GM23338 (cell line): ENCODE measurements at regions not wholly inside any gene's neighbourhood (a gene's known extent, or its start where the extent isn't known, plus 50 kb on each side); places are given as distances from the start of the nearest gene placed in this dataset.

Experiments used
- ATAC-seq: fragments of 200-7000 bp; cut with Tn5 transposase; 3 replicates; pipeline ENCODE4 v1.9.1; 2020
- DNase-seq: peaks from one replicate; pipeline ENCODE4 v3.0.0-alpha.2; 2015; ENCODE audit warnings: low spot score
- H2AFZ ChIP-seq: fragments of 200-600 bp; sonication (generic); 2 replicates; pipeline ENCODE4 v1.8.0; 2016; ENCODE audit warnings: antibody characterized with exemption, mild to moderate bottlenecking, moderate library complexity
- H3F3A ChIP-seq: fragments of 200-600 bp; sonication (generic); replicated peaks from 2 replicates; pipeline ENCODE4 v1.8.0; 2017; ENCODE audit warnings: antibody characterized with exemption, mixed run types, low read depth
- H3K27ac ChIP-seq: fragments of 200-600 bp; sonication (generic); 2 replicates; pipeline ENCODE4 v1.6.1; 2016; ENCODE audit warnings: low read depth
- H3K27me3 ChIP-seq: fragments of 200-600 bp; sonication (generic); 2 replicates; pipeline ENCODE4 v1.8.0; 2016; ENCODE audit warnings: mild to moderate bottlenecking, mixed run types, moderate library complexity; ENCODE audit not compliant: insufficient read depth
- H3K36me3 ChIP-seq: fragments of 200-600 bp; sonication (generic); 2 replicates; pipeline ENCODE4 v1.8.0; 2016; ENCODE audit warnings: mild to moderate bottlenecking; ENCODE audit not compliant: insufficient read depth
- H3K4me1 ChIP-seq: fragments of 200-600 bp; sonication (generic); 2 replicates; pipeline ENCODE4 v1.8.0; 2016; ENCODE audit warnings: mild to moderate bottlenecking, moderate library complexity; ENCODE audit not compliant: insufficient read depth
- H3K4me2 ChIP-seq: fragments of 200-600 bp; sonication (generic); 2 replicates; pipeline ENCODE4 v1.7.1; 2017; ENCODE audit warnings: mixed run types
- H3K4me3 ChIP-seq: fragments of 200-600 bp; sonication (generic); 2 replicates; pipeline ENCODE4 v1.6.1; 2016; ENCODE audit warnings: mixed run types
- H3K79me2 ChIP-seq: fragments of 200-600 bp; sonication (generic); replicated peaks from 2 replicates; pipeline ENCODE4 v1.8.0; 2017; ENCODE audit warnings: mild to moderate bottlenecking; ENCODE audit not compliant: insufficient read depth
- H3K9me2 ChIP-seq: fragments of 200-600 bp; sonication (generic); 2 replicates; pipeline ENCODE4 v1.8.0; 2017; ENCODE audit not compliant: insufficient read depth
- H4K20me1 ChIP-seq: fragments of 200-600 bp; sonication (generic); replicated peaks from 2 replicates; pipeline ENCODE4 v1.8.0; 2017; ENCODE audit warnings: mild to moderate bottlenecking; ENCODE audit not compliant: insufficient read depth
- H3K27ac Mint-ChIP-seq: 2 replicates; pipeline ENCODE4 v1.8.0; 2020; ENCODE audit warnings: inconsistent platforms, mild to moderate bottlenecking, moderate library complexity, mixed read lengths
- H3K27me3 Mint-ChIP-seq: 3 replicates; pipeline ENCODE4 v1.8.0; 2022; ENCODE audit warnings: low read depth, mild to moderate bottlenecking, moderate library complexity, mixed read lengths, inconsistent platforms; ENCODE audit not compliant: insufficient read depth, poor library complexity
- H3K36me3 Mint-ChIP-seq: 3 replicates; pipeline ENCODE4 v1.8.0; 2021; ENCODE audit warnings: low read depth, mild to moderate bottlenecking, inconsistent platforms, moderate library complexity, mixed read lengths
- H3K4me1 Mint-ChIP-seq: 3 replicates; pipeline ENCODE4 v1.8.0; 2020; ENCODE audit warnings: mild to moderate bottlenecking, inconsistent platforms, mixed read lengths
- H3K4me3 Mint-ChIP-seq: 3 replicates; pipeline ENCODE4 v1.8.0; 2021; ENCODE audit warnings: moderate library complexity, mild to moderate bottlenecking, inconsistent platforms, mixed read lengths
- H3K9me3 Mint-ChIP-seq: 3 replicates; pipeline ENCODE4 v1.8.0; 2020; ENCODE audit warnings: moderate library complexity, mild to moderate bottlenecking, inconsistent platforms, mixed read lengths
- CTCF ChIP-seq, 2 experiments: fragments of 200-600 bp in 1 of 2; sonication (generic) in 1 of 2; conservative IDR thresholded peaks; 2 replicates each; pipeline versions ENCODE4 v1.5.1 to v1.6.1; 2016 to 2017; ENCODE audit warnings: antibody characterized with exemption in 2 of 2, low read depth in 2 of 2, mild to moderate bottlenecking in 2 of 2, moderate library complexity in 1 of 2
- EZH2 ChIP-seq: fragments of 200-600 bp; sonication (generic); IDR thresholded peaks from one replicate; pipeline ENCODE4 v1.8.0; 2017; ENCODE audit warnings: antibody characterized with exemption, mild to moderate bottlenecking, low read depth; ENCODE audit not compliant: unreplicated experiment
- EZH2phosphoT487 ChIP-seq: fragments of 200-600 bp; sonication (generic); IDR thresholded peaks from one replicate; pipeline ENCODE4 v1.8.1; 2018; ENCODE audit warnings: antibody characterized with exemption; ENCODE audit not compliant: unreplicated experiment
- JUNB ChIP-seq: IDR thresholded peaks from one replicate; pipeline ENCODE4 v1.6.1; 2016; ENCODE audit warnings: antibody characterized with exemption; ENCODE audit not compliant: unreplicated experiment
- POLR2AphosphoS5 ChIP-seq: IDR thresholded peaks from 2 replicates; pipeline ENCODE4 v1.6.1; 2016; ENCODE audit warnings: antibody characterized with exemption, low read depth
- REST ChIP-seq: IDR thresholded peaks from one replicate; pipeline ENCODE4 v1.6.1; 2018; ENCODE audit warnings: antibody characterized with exemption; ENCODE audit not compliant: unreplicated experiment
- STAT1 ChIP-seq: IDR thresholded peaks from one replicate; pipeline ENCODE4 v1.6.1; 2016; ENCODE audit warnings: antibody characterized with exemption; ENCODE audit not compliant: unreplicated experiment
- ZNF114 ChIP-seq: fragments of 250-450 bp; sonication (Bioruptor Pico); IDR thresholded peaks from 2 replicates; pipeline ENCODE4 v1.5.0; 2020; ENCODE audit warnings: mild to moderate bottlenecking, moderate library complexity
- ZNF331 ChIP-seq: fragments of 250-450 bp; sonication (Bioruptor Pico); IDR thresholded peaks from 2 replicates; pipeline ENCODE4 v1.5.0; 2020; ENCODE audit warnings: low read depth, mild to moderate bottlenecking, moderate library complexity

- Histone ChIP-seq H3K36me3 (no peaks in the 10 kb centered on the region), H3K9me2 (0 out of 2 replicates have a peak, but pooled peaks cover 3% of the 10 kb centered on the region), H3F3A (no peaks in the 10 kb centered on the region), H3K79me2 (no peaks in the 10 kb centered on the region), H3K4me1 (no peaks in the 10 kb centered on the region), H3K27ac (no peak overlapping the region), H3K4me2 (no peak overlapping the region), H2AFZ (no peak overlapping the region), H3K4me3 (no peak overlapping the region), H4K20me1 (no peaks in the 10 kb centered on the region), H3K27me3 (no peaks in the 10 kb centered on the region)
- no peak overlapping the region for H3K4me3 Mint-ChIP-seq
- no peak for ATAC-seq
- peaks cover 16% of the 10 kb centered on the region for H3K9me3 Mint-ChIP-seq
- TF ChIP-seq ZNF114 (CRISPR knock-in tag) (no peak), STAT1 (no peak), JUNB (no peak), POLR2AphosphoS5 (no peak), ZNF331 (CRISPR knock-in tag) (no peak), EZH2 (no peak), EZH2phosphoT487 (no peak), CTCF (conservative IDR thresholded peaks at IDR 0.05; ENCODE audit: low read depth in 2 of 2) (no peak), REST (no peak)
- peaks cover 15% of the 10 kb centered on the region; the same call in 2 of the 3 replicates for H3K36me3 Mint-ChIP-seq
- DNase-seq: no peak
- no peaks in the 10 kb centered on the region; the same call in 1 of the 3 replicates for H3K4me1 Mint-ChIP-seq
- H3K27me3 Mint-ChIP-seq: no peaks in the 10 kb centered on the region
- H3K27ac Mint-ChIP-seq: no peak overlapping the region
These were observed 1420.1 kb upstream of the ACO1 start for GRCh38 chr9:30964332-30964731.

GRCh38 chr9:30967476-30967875, 1417.0 kb upstream of the ACO1 start:
- H2AFZ ChIP-seq: peak overlapping the region; percentile 94
- H3K9me2 ChIP-seq: 0 out of 2 replicates have a peak, but pooled peaks cover 3% of the 10 kb centered on the region
- H3K4me1 Mint-ChIP-seq: no peaks in the 10 kb centered on the region; the same call in 2 of the 3 replicates
- H3K4me3 Mint-ChIP-seq: no peak overlapping the region
- H3F3A ChIP-seq: no peaks in the 10 kb centered on the region
- TF ChIP-seq CTCF (conservative IDR thresholded peaks at IDR 0.05; ENCODE audit: low read depth in 2 of 2) (peak; percentile 31 to 53; a peak in 3 of 4 replicates), REST (no peak)
- no peaks in the 10 kb centered on the region for H3K27me3 ChIP-seq
- H4K20me1 ChIP-seq: no peaks in the 10 kb centered on the region
- H3K9me3 Mint-ChIP-seq: peaks cover 14% of the 10 kb centered on the region
- H3K27ac ChIP-seq: no peak overlapping the region
- no peak overlapping the region for H3K4me3 ChIP-seq
- H3K4me2 ChIP-seq: no peak overlapping the region
- no peaks in the 10 kb centered on the region for H3K27me3 Mint-ChIP-seq
- DNase-seq: peak; percentile 29
- H3K79me2 ChIP-seq: no peaks in the 10 kb centered on the region
- peaks cover 14% of the 10 kb centered on the region; the same call in 2 of the 3 replicates for H3K36me3 Mint-ChIP-seq
- peak overlapping the region; percentile 29 for H3K27ac Mint-ChIP-seq
- peak; percentile 40; the same call in 2 of the 3 replicates for ATAC-seq
- H3K36me3 ChIP-seq: no peaks in the 10 kb centered on the region
- H3K4me1 ChIP-seq: no peaks in the 10 kb centered on the region
